ENCODE measurements at regions not wholly inside any gene's neighbourhood (a gene's known extent, or its start where the extent isn't known, plus 50 kb on each side); places are given as distances from the start of the nearest gene placed in this dataset.

DNA sequence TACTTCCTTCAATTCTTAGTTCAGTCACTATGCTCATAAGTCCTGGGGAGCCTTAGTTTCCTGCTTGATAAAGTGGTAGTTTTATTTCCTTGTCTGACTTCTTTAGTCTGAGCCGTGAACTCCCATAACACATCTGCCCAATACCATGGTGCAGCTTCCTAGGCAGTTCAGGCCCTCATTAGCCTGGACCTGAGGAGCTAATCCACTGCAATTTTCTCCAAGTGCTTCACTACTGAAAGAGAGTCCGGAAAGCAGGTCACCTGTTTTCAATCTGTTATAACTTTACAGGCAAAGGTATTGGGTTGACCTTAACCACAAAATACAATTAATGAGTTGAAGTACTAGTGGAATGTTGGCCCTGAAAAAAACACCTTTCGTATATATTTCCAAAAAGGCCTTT, 245.4 kb upstream of the BOD1L1 start:
- TF ChIP-seq MEIS1 (CRISPR knock-in tag; IDR thresholded peaks at IDR 0.05; ENCODE audit: borderline replicate concordance) (no peak), ZNF311 (tag by site-specific recombination; IDR thresholded peaks at IDR 0.05; ENCODE audit: borderline replicate concordance) (no peak)
- TF ChIP-seq, protein P1, sequence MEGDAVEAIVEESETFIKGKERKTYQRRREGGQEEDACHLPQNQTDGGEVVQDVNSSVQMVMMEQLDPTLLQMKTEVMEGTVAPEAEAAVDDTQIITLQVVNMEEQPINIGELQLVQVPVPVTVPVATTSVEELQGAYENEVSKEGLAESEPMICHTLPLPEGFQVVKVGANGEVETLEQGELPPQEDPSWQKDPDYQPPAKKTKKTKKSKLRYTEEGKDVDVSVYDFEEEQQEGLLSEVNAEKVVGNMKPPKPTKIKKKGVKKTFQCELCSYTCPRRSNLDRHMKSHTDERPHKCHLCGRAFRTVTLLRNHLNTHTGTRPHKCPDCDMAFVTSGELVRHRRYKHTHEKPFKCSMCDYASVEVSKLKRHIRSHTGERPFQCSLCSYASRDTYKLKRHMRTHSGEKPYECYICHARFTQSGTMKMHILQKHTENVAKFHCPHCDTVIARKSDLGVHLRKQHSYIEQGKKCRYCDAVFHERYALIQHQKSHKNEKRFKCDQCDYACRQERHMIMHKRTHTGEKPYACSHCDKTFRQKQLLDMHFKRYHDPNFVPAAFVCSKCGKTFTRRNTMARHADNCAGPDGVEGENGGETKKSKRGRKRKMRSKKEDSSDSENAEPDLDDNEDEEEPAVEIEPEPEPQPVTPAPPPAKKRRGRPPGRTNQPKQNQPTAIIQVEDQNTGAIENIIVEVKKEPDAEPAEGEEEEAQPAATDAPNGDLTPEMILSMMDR (tag by site-specific recombination; IDR thresholded peaks at IDR 0.05) = no peak

All from HEK293 (cell line).